AG09309 (cell line): ENCODE measurements at regions not wholly inside any gene's neighbourhood (a gene's known extent, or its start where the extent isn't known, plus 50 kb on each side); places are given as distances from the start of the nearest gene placed in this dataset.

Experiments used
- DNase-seq: peaks from one replicate; pipeline ENCODE4 v3.0.0-alpha.2; 2010; ENCODE audit warnings: low read depth
- H3K4me3 ChIP-seq: 2 replicates; pipeline ENCODE4 v1.5.1; 2011; ENCODE audit warnings: mild to moderate bottlenecking, low read depth, low read length, moderate library complexity; ENCODE audit not compliant: control insufficient read depth
- CTCF ChIP-seq: IDR thresholded peaks from 2 replicates; pipeline ENCODE4 v1.5.1; 2011; ENCODE audit warnings: mild to moderate bottlenecking, low read depth, low read length, inconsistent platforms; ENCODE audit not compliant: insufficient read depth, control insufficient read depth; ENCODE audit errors: missing control alignments

GRCh38 chr6:8574311-8574710 lies 139.0 kb upstream of the SLC35B3 start:
- no peak for DNase-seq
- no peak overlapping the region for H3K4me3 ChIP-seq
- no peak for TF ChIP-seq CTCF

- no peak for TF ChIP-seq CTCF
- no peak for DNase-seq
- H3K4me3 ChIP-seq: no peak overlapping the region
These were observed 135.0 kb upstream of the SLC35B3 start for GRCh38 chr6:8570256-8570920.

- H3K4me3 ChIP-seq: no peak overlapping the region
- no peak for TF ChIP-seq CTCF
- DNase-seq: no peak
These were observed 126.8 kb upstream of the SLC35B3 start for GRCh38 chr6:8562125-8562524.

GRCh38 chr6:8558953-8559352 lies 123.6 kb upstream of the SLC35B3 start:
- H3K4me3 ChIP-seq: no peak overlapping the region
- no peak for TF ChIP-seq CTCF
- no peak for DNase-seq

- H3K4me3 ChIP-seq: no peak overlapping the region
- DNase-seq: no peak
- TF ChIP-seq CTCF: no peak
These were observed 121.8 kb upstream of the SLC35B3 start for GRCh38 chr6:8557014-8557748.

GRCh38 chr6:8556370-8557013 lies 121.1 kb upstream of the SLC35B3 start:
- H3K4me3 ChIP-seq: no peak overlapping the region
- DNase-seq: no peak
- TF ChIP-seq CTCF: no peak
